ENCODE measurements at regions not wholly inside any gene's neighbourhood (a gene's known extent, or its start where the extent isn't known, plus 50 kb on each side); places are given as distances from the start of the nearest gene placed in this dataset.
"Not testable (repeated sequence)": the region's sequence is repeated elsewhere in the genome, so short reads cannot be mapped to it uniquely, and the experiment has no call there.

- Histone ChIP-seq H3K27me3 (ENCODE audit: control insufficient read depth in 2 of 2, insufficient read depth in 1 of 2, low read length in 1 of 2) (no peaks in the 10 kb centered on the region), H3K4me1 (ENCODE audit: control insufficient read depth in 2 of 2, insufficient read depth in 2 of 2, low read length in 2 of 2) (no peaks in the 10 kb centered on the region), H3K4me3 (ENCODE audit: low read length in 2 of 2) (no peak overlapping the region), H3K36me3 (ENCODE audit: control insufficient read depth in 2 of 2, insufficient read depth in 2 of 2, low read length in 1 of 2) (no peaks in the 10 kb centered on the region), H3K9me3 (ENCODE audit: control insufficient read depth in 2 of 2, insufficient read depth in 1 of 2, low read length in 1 of 2) (no peaks in the 10 kb centered on the region), H3K27ac (ENCODE audit: low read depth in 1 of 2, low read length in 1 of 2) (no peak overlapping the region)
- no peak for DNase-seq (ENCODE audit: low read depth in 6 of 9, low spot score in 9 of 9)
- WGBS, result 80% methylated on average over 2 of the region's 2 CpGs
Measured at GRCh38 chr7:110417611-110418010, 673.3 kb upstream of the LRRN3 start.

DNA sequence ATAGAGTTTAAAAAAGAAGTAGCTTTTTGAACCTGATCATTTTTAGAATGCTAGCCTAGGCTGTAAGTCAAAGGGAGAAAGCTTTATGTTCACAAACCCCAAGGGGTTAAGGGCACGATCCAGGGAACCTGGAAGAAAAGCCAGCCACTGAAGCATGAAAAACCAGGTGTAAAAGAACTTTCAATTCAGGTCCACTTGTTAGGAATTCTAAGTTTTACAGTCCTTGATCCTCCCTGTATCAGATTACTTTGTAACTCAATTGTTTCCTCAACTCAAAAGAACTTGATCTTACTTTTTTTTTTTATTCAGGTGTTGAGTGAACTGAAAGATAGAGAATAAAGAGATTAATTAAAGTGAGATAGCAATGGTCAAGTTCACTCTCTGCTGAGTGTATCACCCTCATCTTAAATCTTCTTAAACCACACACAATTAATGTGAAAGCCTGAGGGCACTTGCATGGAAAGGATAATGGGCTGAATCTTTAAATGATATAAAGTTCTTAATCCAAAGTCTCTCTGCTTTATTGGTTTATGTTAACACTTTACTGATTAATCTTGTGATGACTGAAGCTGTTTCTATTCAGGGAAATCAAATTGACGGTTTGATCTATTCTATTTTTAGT lies 672.2 kb upstream of the LRRN3 start:
- no peaks in the 10 kb centered on the region for H3K36me3 ChIP-seq (ENCODE audit: control insufficient read depth in 2 of 2, insufficient read depth in 2 of 2, low read length in 1 of 2)
- H3K27me3 ChIP-seq (ENCODE audit: control insufficient read depth in 2 of 2, insufficient read depth in 1 of 2, low read length in 1 of 2), result no peaks in the 10 kb centered on the region
- WGBS, result 84% methylated on average over 2 of the region's 2 CpGs
- no peaks in the 10 kb centered on the region for H3K4me1 ChIP-seq (ENCODE audit: control insufficient read depth in 2 of 2, insufficient read depth in 2 of 2, low read length in 2 of 2)
- H3K9me3 ChIP-seq (ENCODE audit: control insufficient read depth in 2 of 2, insufficient read depth in 1 of 2, low read length in 1 of 2), result no peaks in the 10 kb centered on the region
- no peak overlapping the region for H3K27ac ChIP-seq (ENCODE audit: low read depth in 1 of 2, low read length in 1 of 2)
- no peak overlapping the region for H3K4me3 ChIP-seq (ENCODE audit: low read length in 2 of 2)
- DNase-seq (ENCODE audit: low read depth in 6 of 9, low spot score in 9 of 9), result no peak

DNA sequence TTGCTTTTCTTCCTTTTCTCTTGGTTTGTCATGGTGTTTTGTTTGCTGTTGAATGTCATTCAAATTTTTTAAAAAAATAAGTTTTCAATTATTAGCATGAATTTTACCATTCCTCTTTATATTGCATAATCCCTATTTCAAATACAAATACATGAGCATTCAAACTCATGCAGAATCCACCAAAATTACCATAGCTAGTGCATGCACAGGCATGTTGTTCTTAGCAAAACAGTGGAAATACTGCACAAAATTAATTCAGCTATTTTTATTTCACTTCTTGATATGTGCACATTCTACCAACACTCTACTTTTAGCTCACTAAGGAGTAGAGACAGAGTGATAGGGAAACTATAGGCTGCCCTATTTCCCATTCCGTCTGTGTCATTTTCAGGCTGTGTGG lies 670.1 kb upstream of the LRRN3 start:
- Histone ChIP-seq H3K4me1 (ENCODE audit: control insufficient read depth in 2 of 2, insufficient read depth in 2 of 2, low read length in 2 of 2) (no peaks in the 10 kb centered on the region), H3K27me3 (ENCODE audit: control insufficient read depth in 2 of 2, insufficient read depth in 1 of 2, low read length in 1 of 2) (no peaks in the 10 kb centered on the region), H3K27ac (ENCODE audit: low read depth in 1 of 2, low read length in 1 of 2) (no peak overlapping the region), H3K4me3 (ENCODE audit: low read length in 2 of 2) (no peak overlapping the region), H3K36me3 (ENCODE audit: control insufficient read depth in 2 of 2, insufficient read depth in 2 of 2, low read length in 1 of 2) (no peaks in the 10 kb centered on the region), H3K9me3 (ENCODE audit: control insufficient read depth in 2 of 2, insufficient read depth in 1 of 2, low read length in 1 of 2) (no peaks in the 10 kb centered on the region)
- WGBS, result 72% methylated on average over 1 of the region's 1 CpG
- no peak for DNase-seq (ENCODE audit: low read depth in 6 of 9, low spot score in 9 of 9)

DNA sequence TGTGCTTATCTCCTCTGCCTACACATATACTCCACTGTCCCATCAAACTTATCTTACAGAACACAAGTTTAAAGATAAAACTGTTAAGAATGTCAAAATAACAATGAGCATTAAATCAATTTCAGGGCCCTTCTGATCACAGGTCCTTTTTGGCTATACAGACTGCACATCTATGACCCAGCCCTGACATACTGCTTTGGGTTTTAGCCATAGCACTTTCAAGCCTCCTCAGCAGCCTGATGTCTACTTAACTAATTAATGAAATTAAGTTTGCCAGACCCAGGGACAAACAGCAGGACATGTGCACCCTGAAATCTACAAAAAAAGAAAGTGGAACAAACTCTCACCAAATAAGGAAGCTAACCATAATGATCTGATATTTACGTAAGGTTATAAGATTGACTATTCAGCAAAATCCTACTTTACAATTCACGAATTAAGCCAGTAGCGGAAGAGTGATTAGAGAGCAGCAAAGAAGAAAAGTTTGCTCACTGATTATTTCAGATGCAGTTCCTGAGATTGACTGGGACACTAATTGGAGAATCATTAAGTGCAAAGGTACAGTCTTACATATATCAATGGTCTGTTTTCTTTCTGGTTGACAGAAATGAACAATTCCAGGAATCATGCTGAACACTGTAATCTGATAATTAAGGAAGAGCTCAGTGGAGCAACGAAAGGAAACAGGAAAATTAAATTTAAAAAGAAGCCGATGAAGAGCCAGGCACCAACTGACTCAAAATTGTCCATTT lies 669.3 kb upstream of the LRRN3 start:
- Histone ChIP-seq H3K27me3 (ENCODE audit: control insufficient read depth in 2 of 2, insufficient read depth in 1 of 2, low read length in 1 of 2) (no peaks in the 10 kb centered on the region), H3K9me3 (ENCODE audit: control insufficient read depth in 2 of 2, insufficient read depth in 1 of 2, low read length in 1 of 2) (no peaks in the 10 kb centered on the region), H3K36me3 (ENCODE audit: control insufficient read depth in 2 of 2, insufficient read depth in 2 of 2, low read length in 1 of 2) (no peaks in the 10 kb centered on the region), H3K4me1 (ENCODE audit: control insufficient read depth in 2 of 2, insufficient read depth in 2 of 2, low read length in 2 of 2) (no peaks in the 10 kb centered on the region), H3K27ac (ENCODE audit: low read depth in 1 of 2, low read length in 1 of 2) (no peak overlapping the region), H3K4me3 (ENCODE audit: low read length in 2 of 2) (no peak overlapping the region)
- DNase-seq (ENCODE audit: low read depth in 6 of 9, low spot score in 9 of 9), result no peak
- 70% methylated on average over 5 of the region's 5 CpGs for WGBS

GRCh38 chr7:110432061-110432553 lies 658.8 kb upstream of the LRRN3 start:
- peaks cover 0 to 3% of the 10 kb centered on the region in 2 donors for H3K9me3 ChIP-seq (ENCODE audit: control insufficient read depth in 2 of 2, insufficient read depth in 1 of 2, low read length in 1 of 2)
- DNase-seq (ENCODE audit: low read depth in 6 of 9, low spot score in 9 of 9), result no peak
- H3K27me3 ChIP-seq (ENCODE audit: control insufficient read depth in 2 of 2, insufficient read depth in 1 of 2, low read length in 1 of 2), result no peaks in the 10 kb centered on the region
- no peak overlapping the region for H3K4me3 ChIP-seq (ENCODE audit: low read length in 2 of 2)
- no peak overlapping the region for H3K27ac ChIP-seq (ENCODE audit: low read depth in 1 of 2, low read length in 1 of 2)
- WGBS, result 97% methylated on average over 8 of the region's 8 CpGs
- no peaks in the 10 kb centered on the region for H3K36me3 ChIP-seq (ENCODE audit: control insufficient read depth in 2 of 2, insufficient read depth in 2 of 2, low read length in 1 of 2)
- H3K4me1 ChIP-seq (ENCODE audit: control insufficient read depth in 2 of 2, insufficient read depth in 2 of 2, low read length in 2 of 2), result no peaks in the 10 kb centered on the region

- not testable (repeated sequence) for H3K27me3 ChIP-seq (ENCODE audit: control insufficient read depth in 2 of 2, insufficient read depth in 1 of 2, low read length in 1 of 2); H3K4me1 ChIP-seq (ENCODE audit: control insufficient read depth in 2 of 2, insufficient read depth in 2 of 2, low read length in 2 of 2); H3K9me3 ChIP-seq (ENCODE audit: control insufficient read depth in 2 of 2, insufficient read depth in 1 of 2, low read length in 1 of 2); H3K4me3 ChIP-seq (ENCODE audit: low read length in 2 of 2); H3K27ac ChIP-seq (ENCODE audit: low read depth in 1 of 2, low read length in 1 of 2); DNase-seq (ENCODE audit: low read depth in 6 of 9, low spot score in 9 of 9); H3K36me3 ChIP-seq (ENCODE audit: control insufficient read depth in 2 of 2, insufficient read depth in 2 of 2, low read length in 1 of 2)
- WGBS, result 94% methylated on average over 2 of the region's 2 CpGs
Measured at GRCh38 chr7:110438926-110439325, 652.0 kb upstream of the LRRN3 start.

DNA sequence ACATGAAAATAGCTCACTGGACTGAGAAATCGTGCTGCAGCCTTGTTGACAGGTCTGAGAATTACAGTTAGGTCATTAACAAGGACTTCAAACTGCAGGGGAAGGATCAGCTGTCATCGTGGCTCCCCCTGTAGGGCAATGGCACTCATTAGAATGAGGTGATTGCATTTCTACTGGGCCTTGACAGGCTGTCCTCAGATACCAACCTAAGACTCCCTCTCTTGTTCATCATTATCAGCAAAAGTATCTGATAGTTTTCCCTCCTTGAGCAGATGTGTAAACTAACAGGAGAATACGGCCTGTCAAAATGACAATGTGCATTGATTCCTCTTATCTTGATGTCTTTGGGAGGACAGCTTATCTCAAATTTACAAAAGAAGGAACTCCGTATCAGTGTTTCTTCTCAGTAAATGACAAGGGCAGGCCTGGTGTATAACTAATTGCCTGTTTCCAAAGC lies 648.5 kb upstream of the LRRN3 start:
- Histone ChIP-seq H3K36me3 (ENCODE audit: control insufficient read depth in 2 of 2, insufficient read depth in 2 of 2, low read length in 1 of 2) (no peaks in the 10 kb centered on the region), H3K4me1 (ENCODE audit: control insufficient read depth in 2 of 2, insufficient read depth in 2 of 2, low read length in 2 of 2) (no peaks in the 10 kb centered on the region), H3K9me3 (ENCODE audit: control insufficient read depth in 2 of 2, insufficient read depth in 1 of 2, low read length in 1 of 2) (no peaks in the 10 kb centered on the region), H3K27ac (ENCODE audit: low read depth in 1 of 2, low read length in 1 of 2) (no peak overlapping the region), H3K27me3 (ENCODE audit: control insufficient read depth in 2 of 2, insufficient read depth in 1 of 2, low read length in 1 of 2) (no peaks in the 10 kb centered on the region), H3K4me3 (ENCODE audit: low read length in 2 of 2) (no peak overlapping the region)
- 54% methylated on average over 4 of the region's 4 CpGs for WGBS
- DNase-seq (ENCODE audit: low read depth in 6 of 9, low spot score in 9 of 9), result no peak

- Histone ChIP-seq H3K4me3 (ENCODE audit: low read length in 2 of 2) (no peak overlapping the region), H3K9me3 (ENCODE audit: control insufficient read depth in 2 of 2, insufficient read depth in 1 of 2, low read length in 1 of 2) (no peaks in the 10 kb centered on the region), H3K36me3 (ENCODE audit: control insufficient read depth in 2 of 2, insufficient read depth in 2 of 2, low read length in 1 of 2) (no peaks in the 10 kb centered on the region), H3K4me1 (ENCODE audit: control insufficient read depth in 2 of 2, insufficient read depth in 2 of 2, low read length in 2 of 2) (no peaks in the 10 kb centered on the region), H3K27ac (ENCODE audit: low read depth in 1 of 2, low read length in 1 of 2) (no peak overlapping the region), H3K27me3 (ENCODE audit: control insufficient read depth in 2 of 2, insufficient read depth in 1 of 2, low read length in 1 of 2) (no peaks in the 10 kb centered on the region)
- no peak for DNase-seq (ENCODE audit: low read depth in 6 of 9, low spot score in 9 of 9)
- WGBS, result 96% methylated on average over 6 of the region's 6 CpGs
Measured at GRCh38 chr7:110446658-110447057, 644.3 kb upstream of the LRRN3 start.

DNA sequence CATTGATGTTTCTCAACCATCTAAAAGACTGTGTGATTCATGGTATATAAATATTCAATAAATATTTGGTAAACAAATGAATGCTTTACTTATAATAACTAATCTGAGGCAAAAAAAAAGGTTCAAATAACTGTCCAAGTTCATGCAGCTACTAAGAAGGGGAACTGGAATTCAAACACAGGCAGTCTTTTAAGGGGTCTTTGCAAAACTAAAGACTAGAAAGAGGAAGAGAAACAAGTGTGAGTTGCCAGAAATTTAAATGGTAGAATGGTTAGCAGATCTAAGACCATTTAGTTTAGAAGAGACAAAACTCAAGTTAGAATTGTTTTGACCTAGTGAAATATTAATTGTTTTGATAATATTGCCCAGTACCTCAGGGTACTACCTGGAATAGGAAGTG lies 642.0 kb upstream of the LRRN3 start:
- no peaks in the 10 kb centered on the region for H3K4me1 ChIP-seq (ENCODE audit: control insufficient read depth in 2 of 2, insufficient read depth in 2 of 2, low read length in 2 of 2)
- H3K27ac ChIP-seq (ENCODE audit: low read depth in 1 of 2, low read length in 1 of 2), result no peak overlapping the region
- H3K36me3 ChIP-seq (ENCODE audit: control insufficient read depth in 2 of 2, insufficient read depth in 2 of 2, low read length in 1 of 2), result no peaks in the 10 kb centered on the region
- DNase-seq (ENCODE audit: low read depth in 6 of 9, low spot score in 9 of 9), result no peak
- H3K4me3 ChIP-seq (ENCODE audit: low read length in 2 of 2), result no peak overlapping the region
- H3K27me3 ChIP-seq (ENCODE audit: control insufficient read depth in 2 of 2, insufficient read depth in 1 of 2, low read length in 1 of 2), result no peaks in the 10 kb centered on the region
- no peaks in the 10 kb centered on the region for H3K9me3 ChIP-seq (ENCODE audit: control insufficient read depth in 2 of 2, insufficient read depth in 1 of 2, low read length in 1 of 2)
